Activated naive CD4-positive, alpha-beta T cell treated with anti-CD3 and anti-CD28 coated beads, Interleukin-2, amount 50 U/mL, for 24 hours (primary cell): ENCODE measurements at regions not wholly inside any gene's neighbourhood (a gene's known extent, or its start where the extent isn't known, plus 50 kb on each side); places are given as distances from the start of the nearest gene placed in this dataset.

Experiments
- H3K27ac Mint-ChIP-seq: one replicate; pipeline ENCODE4 v1.8.0; 2021; ENCODE audit warnings: mild to moderate bottlenecking, mixed read lengths
- H3K27me3 Mint-ChIP-seq: one replicate; pipeline ENCODE4 v1.8.0; 2021; ENCODE audit warnings: mixed read lengths
- H3K36me3 Mint-ChIP-seq: one replicate; pipeline ENCODE4 v1.8.0; 2021; ENCODE audit warnings: mixed read lengths
- H3K4me1 Mint-ChIP-seq: one replicate; pipeline ENCODE4 v1.8.0; 2021; ENCODE audit warnings: mixed read lengths
- H3K4me3 Mint-ChIP-seq: one replicate; pipeline ENCODE4 v1.8.0; 2021; ENCODE audit warnings: mild to moderate bottlenecking, mixed read lengths
- H3K9me3 Mint-ChIP-seq: one replicate; pipeline ENCODE4 v1.8.0; 2021; ENCODE audit warnings: mixed read lengths

DNA sequence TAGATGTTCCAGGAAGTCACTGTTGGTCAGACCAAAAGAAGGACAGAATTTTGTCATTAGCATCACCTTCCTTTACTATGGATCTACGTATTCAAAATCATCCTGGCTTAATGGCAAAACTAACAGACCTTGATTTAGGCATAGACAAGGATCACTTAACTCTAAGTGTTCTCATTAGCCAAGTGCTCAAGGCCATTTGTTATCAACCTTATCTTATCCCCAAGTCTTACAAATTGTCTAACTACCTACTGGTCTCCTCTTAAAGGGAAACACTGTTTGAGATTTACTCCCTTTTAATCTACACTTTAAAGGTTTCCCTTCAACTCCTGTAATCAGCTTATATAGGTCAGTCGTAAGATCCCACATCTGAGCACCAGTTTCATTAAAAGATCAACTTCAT, 1197.5 kb upstream of the C9orf72 start:
- Mint-ChIP-seq H3K27me3 (no peaks in the 10 kb centered on the region), H3K9me3 (no peaks in the 10 kb centered on the region), H3K4me3 (no peak overlapping the region), H3K27ac (no peak overlapping the region), H3K36me3 (no peaks in the 10 kb centered on the region), H3K4me1 (no peaks in the 10 kb centered on the region)

DNA sequence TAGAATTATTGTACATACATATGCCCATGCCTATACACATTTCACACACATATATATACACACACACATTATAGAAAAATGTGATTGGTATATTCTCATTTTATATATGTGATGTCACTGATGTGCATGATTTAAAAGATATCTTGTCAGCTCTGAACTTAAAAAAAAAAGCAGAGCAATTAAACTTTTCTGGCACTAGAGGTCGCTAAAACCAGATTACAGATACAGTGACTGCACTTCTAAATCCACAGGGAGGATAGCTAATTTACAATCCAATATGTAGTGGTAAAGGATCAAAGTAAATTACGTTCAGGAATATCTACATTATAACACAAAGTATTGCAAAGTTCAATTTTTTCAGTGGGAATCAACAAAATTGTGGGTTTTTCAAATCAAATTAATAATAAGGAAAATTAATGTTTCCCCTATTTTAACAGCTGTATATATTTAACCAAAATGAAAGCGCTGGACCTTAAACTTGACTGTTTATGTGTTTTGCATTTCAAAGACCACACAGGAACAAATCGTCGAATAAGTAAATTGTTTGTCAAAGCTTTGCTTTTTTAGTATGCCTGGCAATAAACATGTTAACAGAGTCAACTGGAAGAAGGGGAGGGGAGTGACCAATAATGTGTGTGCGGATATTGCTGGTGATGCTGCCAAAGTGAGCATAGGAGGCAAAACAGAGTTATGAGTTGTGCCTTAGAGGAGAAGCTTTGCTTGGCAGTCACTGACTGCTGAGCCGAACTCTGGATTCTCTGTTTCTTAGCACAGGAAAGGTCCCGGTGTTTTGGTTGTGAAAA, 1201.4 kb upstream of the C9orf72 start:
- H3K36me3 Mint-ChIP-seq: no peaks in the 10 kb centered on the region
- no peak overlapping the region for H3K4me3 Mint-ChIP-seq
- H3K27me3 Mint-ChIP-seq: no peaks in the 10 kb centered on the region
- H3K27ac Mint-ChIP-seq: no peak overlapping the region
- no peaks in the 10 kb centered on the region for H3K9me3 Mint-ChIP-seq
- H3K4me1 Mint-ChIP-seq: no peaks in the 10 kb centered on the region

DNA sequence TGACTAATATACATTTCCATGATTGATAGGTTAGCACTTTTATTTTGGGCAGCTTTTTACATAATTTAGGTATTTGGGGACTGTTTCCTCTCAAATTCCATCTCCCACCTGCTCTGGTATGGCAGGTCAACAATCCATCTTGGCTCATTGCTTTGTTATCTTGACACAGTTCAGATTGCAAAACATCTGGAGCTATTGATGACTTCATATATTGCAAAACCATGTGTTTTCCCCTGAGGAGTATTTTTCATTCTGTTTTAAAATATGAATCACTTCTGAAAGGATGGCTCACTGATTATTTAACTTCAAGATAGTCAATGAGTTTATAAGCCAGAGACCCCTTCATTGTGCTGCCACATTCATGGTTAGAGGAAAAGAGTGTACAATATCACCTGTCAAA, 1206.0 kb upstream of the C9orf72 start:
- Mint-ChIP-seq H3K9me3 (no peaks in the 10 kb centered on the region), H3K4me1 (no peaks in the 10 kb centered on the region), H3K4me3 (no peak overlapping the region), H3K27me3 (no peaks in the 10 kb centered on the region), H3K27ac (no peak overlapping the region), H3K36me3 (no peaks in the 10 kb centered on the region)

DNA sequence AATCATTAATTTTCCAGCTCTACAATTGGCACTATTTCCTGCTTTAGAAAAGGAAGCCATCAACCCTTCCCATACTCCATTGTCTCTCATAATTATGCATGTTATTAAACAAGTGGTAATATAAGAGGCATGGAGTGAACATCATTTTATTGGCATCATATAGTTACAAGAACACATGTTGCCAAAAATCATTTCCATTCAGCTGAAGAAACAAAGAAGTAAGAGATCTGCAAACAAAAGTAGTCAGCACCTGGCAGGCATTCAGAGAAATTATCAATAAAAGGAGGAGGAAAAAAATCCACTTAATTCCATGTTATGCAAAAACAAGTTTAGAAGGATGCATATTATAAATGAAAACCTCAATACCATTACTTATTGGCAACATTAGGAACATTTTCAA, 1208.2 kb upstream of the C9orf72 start:
- no peak overlapping the region for H3K27ac Mint-ChIP-seq
- H3K36me3 Mint-ChIP-seq: no peaks in the 10 kb centered on the region
- no peaks in the 10 kb centered on the region for H3K27me3 Mint-ChIP-seq
- H3K4me1 Mint-ChIP-seq: no peaks in the 10 kb centered on the region
- no peak overlapping the region for H3K4me3 Mint-ChIP-seq
- H3K9me3 Mint-ChIP-seq: no peaks in the 10 kb centered on the region

DNA sequence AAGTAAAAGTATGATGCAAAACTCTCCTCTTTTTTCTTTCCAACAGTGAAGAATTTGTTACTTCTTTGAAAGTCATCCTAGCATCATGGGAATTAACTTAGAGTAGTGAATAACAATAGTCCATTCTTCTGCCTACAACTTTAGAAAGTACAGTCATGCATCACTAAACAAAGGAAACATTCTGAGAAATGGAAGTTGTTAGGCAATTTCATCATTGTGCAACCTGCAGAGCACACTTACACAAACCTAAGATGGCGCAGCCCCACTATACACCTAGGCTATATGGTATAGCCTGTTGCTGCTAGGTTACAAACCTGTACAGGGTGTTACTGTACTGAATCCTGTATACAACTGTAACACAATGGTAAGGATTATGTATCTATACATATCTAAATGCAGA, 1209.3 kb upstream of the C9orf72 start:
- Mint-ChIP-seq H3K4me3 (no peak overlapping the region), H3K9me3 (no peaks in the 10 kb centered on the region), H3K36me3 (no peaks in the 10 kb centered on the region), H3K27ac (no peak overlapping the region), H3K4me1 (no peaks in the 10 kb centered on the region), H3K27me3 (no peaks in the 10 kb centered on the region)

DNA sequence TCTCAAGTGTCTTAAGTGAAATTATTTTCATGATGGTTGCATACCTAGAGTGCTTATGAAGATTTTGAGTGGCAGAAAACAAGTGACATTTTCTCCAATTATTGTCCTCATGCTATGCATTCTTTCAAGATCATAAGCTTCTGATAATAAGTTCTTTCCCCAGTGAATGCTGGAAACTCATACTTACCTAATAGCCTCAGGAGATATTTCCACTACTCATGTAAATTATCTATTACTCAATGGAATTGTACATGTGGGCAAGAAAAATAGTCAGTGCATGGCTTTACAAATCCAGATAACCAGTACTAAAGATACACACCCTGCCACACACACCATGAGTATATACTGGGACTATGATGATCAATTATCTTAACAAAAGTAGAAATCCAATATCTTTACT, 1219.4 kb upstream of the C9orf72 start:
- Mint-ChIP-seq H3K9me3 (no peaks in the 10 kb centered on the region), H3K36me3 (no peaks in the 10 kb centered on the region), H3K27me3 (no peaks in the 10 kb centered on the region), H3K27ac (no peak overlapping the region), H3K4me1 (no peaks in the 10 kb centered on the region), H3K4me3 (no peak overlapping the region)

DNA sequence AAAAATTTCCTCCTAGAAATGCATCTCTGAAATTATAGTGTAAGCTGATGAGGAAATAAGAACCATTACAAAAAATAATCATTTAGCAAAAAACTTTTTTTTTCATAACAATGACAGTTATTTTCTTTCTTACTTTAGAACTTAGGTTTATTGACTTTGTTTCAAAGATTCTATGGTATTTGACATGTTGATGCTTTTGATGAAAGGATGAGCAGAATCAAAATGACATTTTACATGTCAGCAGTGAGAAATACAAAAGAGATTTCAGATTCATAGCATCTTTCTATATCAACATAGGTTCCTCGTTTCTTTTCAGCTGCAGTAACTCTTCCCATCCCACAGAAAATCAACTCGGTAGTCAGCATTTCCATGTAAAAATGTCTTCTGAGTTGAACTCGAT, 1226.6 kb upstream of the C9orf72 start:
- H3K27me3 Mint-ChIP-seq: no peaks in the 10 kb centered on the region
- H3K36me3 Mint-ChIP-seq: no peaks in the 10 kb centered on the region
- H3K9me3 Mint-ChIP-seq: no peaks in the 10 kb centered on the region
- no peak overlapping the region for H3K4me3 Mint-ChIP-seq
- no peaks in the 10 kb centered on the region for H3K4me1 Mint-ChIP-seq
- H3K27ac Mint-ChIP-seq: no peak overlapping the region

DNA sequence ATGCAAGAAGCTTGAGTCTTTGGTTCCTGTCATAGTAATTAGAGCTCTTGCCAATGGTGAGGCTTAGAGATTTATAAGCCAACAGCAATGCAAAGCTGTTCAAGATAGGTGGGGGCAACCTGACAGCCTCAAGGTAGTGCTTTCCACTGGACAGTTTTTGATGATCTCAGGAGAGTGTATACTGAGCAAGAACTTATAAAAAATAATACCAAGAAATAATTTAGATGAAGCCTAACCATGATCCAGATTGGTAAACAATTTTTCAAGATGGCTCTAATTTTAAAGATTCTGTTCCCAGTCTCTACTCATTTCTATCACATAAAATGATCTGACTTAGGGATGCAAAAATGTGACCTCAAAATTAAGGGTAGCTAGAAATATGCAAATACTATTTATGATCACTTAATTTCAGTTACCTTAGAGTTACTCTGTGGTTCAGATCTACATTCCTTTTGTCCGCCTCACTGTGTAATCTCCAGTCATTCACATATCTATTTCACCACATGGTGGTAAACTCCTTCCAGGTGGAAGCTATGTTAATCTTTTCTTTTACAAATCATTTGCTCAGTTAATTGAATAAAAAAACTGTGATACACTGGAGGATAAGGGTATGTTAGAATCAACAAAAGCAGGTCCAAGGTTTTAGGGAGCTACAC, 1228.0 kb upstream of the C9orf72 start:
- Mint-ChIP-seq H3K4me1 (no peaks in the 10 kb centered on the region), H3K27me3 (no peaks in the 10 kb centered on the region), H3K36me3 (no peaks in the 10 kb centered on the region), H3K4me3 (no peak overlapping the region), H3K27ac (no peak overlapping the region), H3K9me3 (no peaks in the 10 kb centered on the region)

DNA sequence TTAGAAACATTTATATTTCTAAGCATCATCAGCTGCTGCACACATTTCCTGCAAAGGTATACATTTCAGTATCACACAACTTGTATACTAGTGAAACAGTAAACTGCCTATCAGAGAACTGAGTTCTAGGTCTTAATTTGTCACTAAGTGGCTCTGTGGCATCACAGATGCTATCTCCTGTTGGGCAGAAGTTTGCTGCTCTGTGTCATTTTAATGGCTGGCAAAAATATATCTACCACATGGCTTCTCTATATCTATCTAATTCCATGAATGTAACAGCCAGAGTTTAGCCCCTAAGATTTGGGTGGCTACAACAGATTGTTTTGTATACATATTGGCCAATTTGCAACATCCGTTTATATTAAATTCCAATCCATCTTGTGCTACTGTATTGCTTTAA, 1231.9 kb upstream of the C9orf72 start:
- Mint-ChIP-seq H3K27ac (no peak overlapping the region), H3K27me3 (no peaks in the 10 kb centered on the region), H3K4me3 (no peak overlapping the region), H3K9me3 (peaks cover 4% of the 10 kb centered on the region), H3K4me1 (no peaks in the 10 kb centered on the region), H3K36me3 (no peaks in the 10 kb centered on the region)

DNA sequence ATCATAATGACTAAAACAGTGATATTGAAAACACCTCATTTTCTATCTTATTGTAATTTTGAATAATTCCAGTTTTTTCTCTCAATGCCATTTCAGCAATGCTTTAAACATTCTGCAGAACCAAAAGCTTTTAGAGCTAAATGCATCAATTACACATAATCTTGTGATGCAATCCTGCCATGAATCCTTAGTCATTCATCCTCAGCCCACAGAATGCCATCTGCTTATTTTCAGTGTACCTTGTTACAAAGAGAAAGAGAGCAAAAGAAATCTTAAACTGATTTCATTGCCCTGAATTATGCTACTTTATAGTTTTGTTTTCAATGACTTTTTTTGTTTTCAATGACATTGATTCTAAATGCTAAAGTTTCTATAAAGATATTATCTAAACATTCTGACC, 1234.8 kb upstream of the C9orf72 start:
- Mint-ChIP-seq H3K4me1 (no peaks in the 10 kb centered on the region), H3K27ac (no peak overlapping the region), H3K4me3 (no peak overlapping the region), H3K36me3 (no peaks in the 10 kb centered on the region), H3K9me3 (peaks cover 4% of the 10 kb centered on the region), H3K27me3 (no peaks in the 10 kb centered on the region)

DNA sequence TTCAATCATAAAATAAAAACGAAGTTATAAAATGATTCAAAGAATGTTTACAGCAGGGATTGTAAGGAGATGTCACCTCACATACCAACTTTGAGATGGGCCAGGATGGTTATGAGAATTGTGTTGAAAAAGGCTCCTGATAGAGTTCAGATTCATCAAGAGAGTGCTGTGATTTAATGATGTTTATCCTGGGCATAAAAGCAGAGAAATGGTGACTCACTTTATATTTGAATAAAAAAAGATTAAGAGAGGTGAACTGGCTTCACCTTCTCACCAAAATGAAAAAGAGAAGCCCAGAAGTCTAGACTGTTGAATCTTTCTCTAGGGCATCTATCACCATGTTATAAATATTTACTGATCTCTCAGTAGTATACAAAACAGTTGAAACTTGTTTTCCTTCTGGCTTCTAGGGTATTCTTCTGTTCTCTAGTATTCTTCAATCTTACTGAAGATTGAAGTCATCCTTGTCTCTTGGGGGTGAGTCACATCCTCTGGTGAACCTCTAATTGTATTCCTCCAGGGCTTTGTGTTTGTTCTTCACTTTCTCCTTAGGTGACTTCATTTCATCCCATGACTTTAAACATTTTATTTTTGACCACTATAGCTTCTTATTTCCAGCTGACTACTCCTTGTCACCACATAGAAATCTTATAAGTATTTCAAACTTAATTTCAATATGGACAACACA, 1237.3 kb upstream of the C9orf72 start:
- H3K4me1 Mint-ChIP-seq: no peaks in the 10 kb centered on the region
- H3K27me3 Mint-ChIP-seq: no peaks in the 10 kb centered on the region
- no peaks in the 10 kb centered on the region for H3K36me3 Mint-ChIP-seq
- peaks cover 4% of the 10 kb centered on the region for H3K9me3 Mint-ChIP-seq
- no peak overlapping the region for H3K4me3 Mint-ChIP-seq
- H3K27ac Mint-ChIP-seq: no peak overlapping the region

DNA sequence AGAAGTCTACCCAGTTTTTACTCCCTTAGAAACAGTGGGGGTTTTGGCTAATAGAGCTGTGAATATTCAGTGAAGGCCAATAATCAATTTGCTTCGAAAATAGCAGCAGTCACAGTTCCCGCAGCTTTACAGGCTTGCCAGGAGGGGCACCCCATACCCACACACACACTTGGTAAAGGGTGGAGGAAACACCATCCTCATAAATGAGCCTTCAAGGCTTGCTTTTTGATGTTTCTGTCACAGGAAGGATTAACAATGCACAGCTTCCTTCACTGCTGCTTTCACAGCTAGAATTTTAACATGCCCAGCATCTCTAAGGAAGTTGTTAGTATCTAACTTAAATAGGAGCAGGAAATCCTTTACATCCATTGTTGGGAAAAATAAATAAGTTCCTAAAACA, 1247.5 kb upstream of the C9orf72 start:
- Mint-ChIP-seq H3K4me3 (no peak overlapping the region), H3K36me3 (no peaks in the 10 kb centered on the region), H3K27me3 (no peaks in the 10 kb centered on the region), H3K9me3 (no peaks in the 10 kb centered on the region), H3K4me1 (no peaks in the 10 kb centered on the region), H3K27ac (no peak overlapping the region)

DNA sequence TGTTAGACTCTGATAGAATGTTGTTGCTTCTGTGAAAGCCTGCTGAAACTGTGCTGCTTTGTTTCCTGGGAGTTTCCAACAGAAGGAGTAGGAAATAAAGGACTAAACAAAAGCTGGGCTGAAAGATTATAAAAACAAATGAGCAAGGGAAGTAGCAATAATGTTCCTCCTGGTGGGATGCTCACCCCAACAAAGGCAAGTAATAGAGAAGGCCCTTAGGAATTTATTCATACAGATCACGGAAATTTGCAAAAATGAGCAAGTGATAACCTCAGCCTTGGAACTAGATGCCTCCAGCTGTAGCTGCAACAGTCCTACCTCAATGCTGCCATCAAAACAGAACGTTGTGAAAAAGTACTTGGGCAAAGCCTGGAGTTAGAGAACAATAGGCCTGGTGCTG, 1248.0 kb upstream of the C9orf72 start:
- no peak overlapping the region for H3K27ac Mint-ChIP-seq
- no peaks in the 10 kb centered on the region for H3K27me3 Mint-ChIP-seq
- H3K9me3 Mint-ChIP-seq: no peaks in the 10 kb centered on the region
- H3K4me3 Mint-ChIP-seq: no peak overlapping the region
- H3K36me3 Mint-ChIP-seq: no peaks in the 10 kb centered on the region
- no peaks in the 10 kb centered on the region for H3K4me1 Mint-ChIP-seq

DNA sequence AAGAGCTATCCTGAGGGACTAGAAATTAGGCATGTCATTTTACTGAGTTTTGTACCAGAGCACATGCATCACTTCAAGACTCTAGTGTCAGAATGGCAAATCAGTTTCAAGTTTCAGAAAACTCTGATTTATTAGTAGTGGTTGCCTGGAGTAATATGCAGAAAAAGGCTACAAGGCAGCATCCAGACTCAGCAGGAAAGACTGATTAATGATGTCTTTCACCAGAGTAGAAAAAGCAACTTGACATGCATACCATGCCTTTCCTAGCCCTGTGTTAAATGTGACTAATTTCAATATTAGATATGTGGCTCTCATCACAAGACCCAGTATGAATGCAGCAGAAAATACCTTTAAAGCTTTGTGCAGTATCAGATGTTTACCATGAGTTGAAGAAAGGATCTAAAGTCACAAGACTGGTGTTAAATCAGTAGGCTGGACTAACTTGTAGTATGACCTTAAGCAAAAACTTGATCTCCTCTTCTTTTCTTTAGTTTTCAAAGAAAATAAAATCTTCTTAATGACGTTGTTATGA, 1251.2 kb upstream of the C9orf72 start:
- Mint-ChIP-seq H3K36me3 (no peaks in the 10 kb centered on the region), H3K27ac (no peak overlapping the region), H3K4me3 (no peak overlapping the region), H3K27me3 (no peaks in the 10 kb centered on the region), H3K9me3 (no peaks in the 10 kb centered on the region), H3K4me1 (no peaks in the 10 kb centered on the region)

DNA sequence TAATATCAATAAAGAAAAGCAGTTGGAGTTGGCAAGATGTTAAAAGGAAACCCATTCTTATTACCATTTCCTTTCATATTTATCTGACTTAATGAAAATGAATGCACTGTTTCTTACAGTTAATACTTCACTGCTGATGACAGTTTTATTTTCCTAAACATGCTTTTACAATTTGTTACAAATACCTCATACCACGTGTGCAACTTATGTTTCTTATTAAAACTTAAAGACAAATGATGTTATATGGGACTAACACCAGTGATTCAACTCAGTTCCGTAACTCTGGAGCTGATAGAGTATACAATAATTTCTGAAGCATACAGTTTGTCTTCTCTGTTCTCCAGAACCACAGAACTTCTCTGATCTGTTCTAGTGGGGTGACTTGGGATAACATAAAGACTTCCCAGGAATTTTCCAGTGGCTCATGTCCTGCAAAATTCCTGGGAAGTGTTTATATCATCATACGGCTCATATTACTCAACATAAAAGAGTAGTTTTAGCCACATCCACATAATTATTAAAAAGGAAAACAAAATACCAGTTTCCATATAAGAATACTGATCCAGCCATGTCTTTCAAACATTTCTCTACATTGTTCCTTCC, 1259.0 kb upstream of the C9orf72 start:
- H3K36me3 Mint-ChIP-seq: no peaks in the 10 kb centered on the region
- H3K27me3 Mint-ChIP-seq: no peaks in the 10 kb centered on the region
- no peak overlapping the region for H3K4me3 Mint-ChIP-seq
- no peaks in the 10 kb centered on the region for H3K9me3 Mint-ChIP-seq
- H3K4me1 Mint-ChIP-seq: no peaks in the 10 kb centered on the region
- no peak overlapping the region for H3K27ac Mint-ChIP-seq

DNA sequence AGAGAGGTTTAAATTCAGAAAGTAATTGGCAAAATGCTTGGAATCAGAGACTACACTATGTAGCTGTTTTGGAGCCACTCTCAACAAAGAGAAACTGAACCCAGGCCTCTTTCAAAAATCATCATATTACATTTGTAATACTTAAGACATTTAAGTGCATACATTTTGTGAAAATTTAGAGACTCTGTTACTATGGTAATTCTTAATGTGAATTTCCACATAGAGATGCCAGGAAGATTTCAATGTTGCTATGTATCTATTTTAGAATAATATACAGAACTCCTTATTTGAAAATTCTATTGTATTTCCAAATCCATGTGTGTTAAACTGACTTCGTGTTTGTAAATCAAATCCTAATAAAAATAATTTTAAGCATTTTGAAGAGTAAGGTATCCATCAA, 1260.9 kb upstream of the C9orf72 start:
- H3K27me3 Mint-ChIP-seq: no peaks in the 10 kb centered on the region
- no peak overlapping the region for H3K4me3 Mint-ChIP-seq
- H3K9me3 Mint-ChIP-seq: no peaks in the 10 kb centered on the region
- H3K4me1 Mint-ChIP-seq: no peaks in the 10 kb centered on the region
- no peak overlapping the region for H3K27ac Mint-ChIP-seq
- H3K36me3 Mint-ChIP-seq: no peaks in the 10 kb centered on the region
